A549 (cell line): ENCODE measurements at regions not wholly inside any gene's neighbourhood (a gene's known extent, or its start where the extent isn't known, plus 50 kb on each side); places are given as distances from the start of the nearest gene placed in this dataset.

Experiments
- ATAC-seq, 2 experiments: fragments of 200-7000 bp in 1 of 2; fragments of >200 bp in 1 of 2; cut with Nextera tagmentation in 1 of 2; cut with Tn5 transposase in 1 of 2; 3 replicates each; pipeline versions ENCODE4 v1.8.0 to v1.9.1; 2018 to 2020; ENCODE audit warnings: mild to moderate bottlenecking in 1 of 2, moderate library complexity in 1 of 2
- CTCF ChIA-PET: fragments of 300-600 bp; sonication (Branson Sonifier 250); formaldehyde crosslinking; extraction: SDS; loops from one replicate; lab custom pipeline; 2021; ENCODE audit warnings: antibody characterized with exemption, inconsistent platforms; lab: Yijun Ruan, JAX
- POLR2A ChIA-PET: fragments of 350-600 bp; formaldehyde crosslinking; extraction: SDS; loops from one replicate; lab custom pipeline; 2021; ENCODE audit warnings: antibody characterized with exemption, inconsistent platforms; lab: Yijun Ruan, JAX
- DNase-seq, 2 experiments: peaks; one replicate each; pipeline versions ENCODE4 v3.0.0 to v3.0.0-alpha.2; 2011 to 2016; ENCODE audit warnings: low read depth in 1 of 2, low spot score in 1 of 2
- FAIRE-seq: peaks from 2 replicates; lab custom pipeline; 2011; peaks lifted over from hg19 to GRCh38; lab: Jason Lieb, UNC
- H3K27ac ChIP-seq, 2 experiments: fragments of >200 bp; sonication (Bioruptor Twin); formaldehyde crosslinking; 3 replicates each; pipeline ENCODE4 v1.5.1; 2016 to 2017
- H3K4me1 ChIP-seq: fragments of >200 bp; sonication (Bioruptor Twin); formaldehyde crosslinking; 3 replicates; pipeline ENCODE4 v1.6.1; 2016
- H3K4me2 ChIP-seq: fragments of >200 bp; sonication (Bioruptor Twin); formaldehyde crosslinking; 3 replicates; pipeline ENCODE4 v1.6.1; 2016
- H3K4me3 ChIP-seq: fragments of >200 bp; sonication (Bioruptor Twin); formaldehyde crosslinking; 3 replicates; pipeline ENCODE4 v1.5.1; 2016
- H3K9me3 ChIP-seq: fragments of >200 bp; sonication (Bioruptor Twin); formaldehyde crosslinking; 3 replicates; pipeline ENCODE4 v1.6.1; 2016
- BHLHE40 ChIP-seq: IDR thresholded peaks from 2 replicates; pipeline ENCODE4 v1.6.1; 2012; ENCODE audit warnings: low read depth, low read length, inconsistent platforms
- CEBPB ChIP-seq, 2 experiments: fragments of >200 bp in 1 of 2; sonication (Bioruptor Twin) in 1 of 2; formaldehyde crosslinking in 1 of 2; IDR thresholded peaks; 2 replicates each; pipeline ENCODE4 v1.6.1; 2012 to 2016
- EHF ChIP-seq: fragments of 250-450 bp; sonication (Bioruptor Pico); IDR thresholded peaks from 2 replicates; pipeline ENCODE4 v1.5.0; 2020; ENCODE audit warnings: mild to moderate bottlenecking
- ELK1 ChIP-seq: fragments of 150-350 bp; IDR thresholded peaks from 2 replicates; pipeline ENCODE4 v1.6.1; 2014; ENCODE audit warnings: low read depth, mild to moderate bottlenecking, low read length
- EP300 ChIP-seq, 2 experiments: fragments of >200 bp; sonication (Bioruptor Twin); formaldehyde crosslinking; IDR thresholded peaks; 2 replicates in 1 of 2; 3 replicates in 1 of 2; pipeline ENCODE4 v1.6.1; 2016 to 2017
- FOSB ChIP-seq: fragments of 250-450 bp; sonication (Bioruptor Pico); IDR thresholded peaks from 2 replicates; pipeline ENCODE4 v1.5.0; 2020; ENCODE audit warnings: mild to moderate bottlenecking, moderate library complexity
- FOSL2 ChIP-seq, 2 experiments: fragments of 450-650 bp in 1 of 2; fragments of >200 bp in 1 of 2; sonication (Bioruptor Twin) in 1 of 2; formaldehyde crosslinking; IDR thresholded peaks; 2 replicates each; pipeline versions ENCODE4 v1.5.0 to v1.6.1; 2016 to 2020; ENCODE audit warnings: mild to moderate bottlenecking in 1 of 2, moderate library complexity in 1 of 2
- FOXS1 ChIP-seq: fragments of 250-450 bp; sonication (Bioruptor Pico); IDR thresholded peaks from 2 replicates; pipeline ENCODE4 v1.5.0; 2020; ENCODE audit warnings: mild to moderate bottlenecking, moderate library complexity
- HEYL ChIP-seq: fragments of 250-450 bp; sonication (Bioruptor Pico); IDR thresholded peaks from 2 replicates; pipeline ENCODE4 v1.8.0; 2021; ENCODE audit warnings: mild to moderate bottlenecking, moderate library complexity
- HOXA7 ChIP-seq: fragments of 250-450 bp; sonication (Bioruptor Pico); IDR thresholded peaks from 2 replicates; pipeline ENCODE4 v1.5.0; 2020; ENCODE audit warnings: mild to moderate bottlenecking, moderate library complexity
- HOXB5 ChIP-seq: fragments of 250-450 bp; sonication (Bioruptor Pico); IDR thresholded peaks from 2 replicates; pipeline ENCODE4 v1.5.0; 2020; ENCODE audit warnings: mild to moderate bottlenecking, moderate library complexity
- JUNB ChIP-seq: fragments of >200 bp; sonication (Bioruptor Twin); formaldehyde crosslinking; IDR thresholded peaks from 2 replicates; pipeline ENCODE4 v1.6.1; 2016
- MYC ChIP-seq: IDR thresholded peaks from 2 replicates; pipeline ENCODE4 v1.6.1; 2012; ENCODE audit warnings: mild to moderate bottlenecking, inconsistent platforms, low read length, improper control_type of control experiment, borderline replicate concordance
- PBX3 ChIP-seq: IDR thresholded peaks from 2 replicates; pipeline ENCODE4 v1.6.1; 2012
- PHF8 ChIP-seq: fragments of 200-600 bp; sonication (generic); IDR thresholded peaks from 2 replicates; pipeline ENCODE4 v1.6.1; 2016; ENCODE audit warnings: low read depth, mild to moderate bottlenecking, antibody characterized with exemption, moderate library complexity, borderline replicate concordance
- POLR2AphosphoS2 ChIP-seq: conservative IDR thresholded peaks from 2 replicates; pipeline ENCODE4 v1.6.1; 2012; ENCODE audit warnings: low read length, improper control_type of control experiment, inconsistent platforms
- RAD21 ChIP-seq, 2 experiments: fragments of >200 bp in 1 of 2; sonication (Bioruptor Twin) in 1 of 2; formaldehyde crosslinking in 1 of 2; IDR thresholded peaks in 1 of 2; conservative IDR thresholded peaks in 1 of 2; 2 replicates in 1 of 2; 3 replicates in 1 of 2; pipeline ENCODE4 v1.6.1; 2012 to 2018; ENCODE audit warnings: inconsistent platforms in 1 of 2
- RNF2 ChIP-seq: fragments of 200-600 bp; sonication (generic); IDR thresholded peaks from 2 replicates; pipeline ENCODE4 v1.6.1; 2016; ENCODE audit warnings: low read depth, mild to moderate bottlenecking, antibody characterized with exemption, moderate library complexity, borderline replicate concordance
- TFCP2L1 ChIP-seq: fragments of 250-450 bp; sonication (Bioruptor Pico); IDR thresholded peaks from 2 replicates; pipeline ENCODE4 v1.5.0; 2021; ENCODE audit warnings: mild to moderate bottlenecking
- ZC3H11A ChIP-seq: fragments of 450-650 bp; IDR thresholded peaks from 2 replicates; pipeline ENCODE4 v1.6.1; 2014; ENCODE audit warnings: antibody characterized with exemption, mild to moderate bottlenecking
- ZFP36 ChIP-seq: fragments of 450-650 bp; IDR thresholded peaks from 2 replicates; pipeline ENCODE4 v1.6.1; 2014; ENCODE audit warnings: borderline replicate concordance; ENCODE audit not compliant: partially characterized antibody
- ZNF302 ChIP-seq: fragments of 250-450 bp; sonication (Bioruptor Pico); IDR thresholded peaks from 2 replicates; pipeline ENCODE4 v1.9.0; 2021; ENCODE audit warnings: inconsistent platforms, mild to moderate bottlenecking, moderate library complexity
- WGBS: methylation state at CpG from one replicate; pipeline ENCODE4 v1.1.6; 2017; ENCODE audit errors: missing lambda C conversion rate; 5-methylcytosine and 5-hydroxymethylcytosine counted together
- TF ChIP-seq, protein P1 (sequence below): fragments of 250-450 bp; sonication (Bioruptor Pico); IDR thresholded peaks from 2 replicates; pipeline ENCODE4 v1.5.0; 2020; ENCODE audit warnings: low read depth, mild to moderate bottlenecking, moderate library complexity
- TF ChIP-seq, protein P2 (sequence below): fragments of 250-450 bp; sonication (Bioruptor Pico); IDR thresholded peaks from 2 replicates; pipeline ENCODE4 v1.5.0; 2021; ENCODE audit warnings: mild to moderate bottlenecking, moderate library complexity, borderline replicate concordance
- TF ChIP-seq, protein P3 (sequence below): fragments of 450-650 bp; IDR thresholded peaks from 2 replicates; pipeline ENCODE4 v1.6.1; 2014; ENCODE audit warnings: antibody characterized with exemption

DNA sequence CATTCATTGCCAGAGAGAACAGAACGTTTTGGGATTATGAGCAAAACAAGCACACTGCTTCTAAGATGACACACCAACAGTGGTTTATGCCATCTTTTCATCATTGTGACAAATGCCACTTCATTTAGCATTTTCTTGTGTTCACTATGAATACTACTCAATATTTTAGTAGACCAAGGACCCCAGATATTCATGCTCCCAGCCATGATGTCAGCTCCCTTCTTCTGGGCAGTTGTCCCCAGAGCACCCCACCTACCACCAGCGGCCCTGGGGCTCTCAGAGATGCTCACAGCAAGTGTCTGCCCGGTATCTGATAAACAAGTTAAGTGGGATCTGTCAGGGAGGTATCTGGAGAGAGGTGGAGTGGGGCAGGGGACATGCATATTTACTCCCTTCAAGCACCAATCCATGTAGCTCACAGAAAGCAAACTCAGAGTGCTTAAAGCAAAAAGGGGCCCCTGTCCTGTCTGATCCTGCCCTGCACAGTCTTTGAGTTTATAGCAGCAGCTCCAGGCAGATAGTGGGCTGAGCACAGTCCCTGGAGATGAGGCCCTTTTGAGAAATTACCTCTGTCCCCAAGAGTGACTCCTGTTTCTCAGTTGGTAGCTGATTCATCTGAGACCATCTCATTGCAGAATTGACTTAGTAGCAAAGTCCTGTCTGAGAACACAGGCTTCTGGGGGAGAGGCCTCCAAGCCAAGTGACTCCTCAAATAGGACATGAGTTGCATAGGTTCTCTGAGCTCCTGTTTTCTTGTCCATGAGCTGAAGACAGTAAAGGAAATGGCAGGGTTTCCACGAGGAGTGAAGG, 281.8 kb upstream of the KLF6 start:
- no peak for DNase-seq
- CTCF ChIA-PET = interaction anchor here (0.7 to 1.2 kb wide), 2 partner anchors 8 to 16 kb away, joined by 3 to 4 read pairs; no protein-coding TSS in a partner anchor

GRCh38 chr10:4064489-4064888, 279.5 kb upstream of the KLF6 start:
- POLR2A ChIA-PET = no interaction called here
- H3K27ac ChIP-seq = no peak overlapping the region; a peak in 1 of 6 replicates
- CTCF ChIA-PET = no interaction called here
- H3K4me1 ChIP-seq = peaks cover 19% of the 10 kb centered on the region; the same call in 2 of the 3 replicates
- no peak for FAIRE-seq
- TF ChIP-seq BHLHE40 = no peak
- TF ChIP-seq ZC3H11A = no peak
- TF ChIP-seq HOXA7 (CRISPR knock-in tag) = no peak
- no peak for TF ChIP-seq RNF2
- TF ChIP-seq ELK1 = no peak
- TF ChIP-seq HOXB5 = no peak
- TF ChIP-seq MYC = no peak
- no peak for TF ChIP-seq POLR2AphosphoS2
- TF ChIP-seq HEYL = no peak
- TF ChIP-seq CEBPB (IDR thresholded peaks at IDR 0.05) = no peak
- no peak for TF ChIP-seq EP300 (IDR thresholded peaks at IDR 0.05)
- no peak for TF ChIP-seq FOSB (CRISPR knock-in tag)
- TF ChIP-seq ZNF302 = no peak
- no peak for TF ChIP-seq ZFP36
- TF ChIP-seq JUNB = no peak
- TF ChIP-seq, protein P1, sequence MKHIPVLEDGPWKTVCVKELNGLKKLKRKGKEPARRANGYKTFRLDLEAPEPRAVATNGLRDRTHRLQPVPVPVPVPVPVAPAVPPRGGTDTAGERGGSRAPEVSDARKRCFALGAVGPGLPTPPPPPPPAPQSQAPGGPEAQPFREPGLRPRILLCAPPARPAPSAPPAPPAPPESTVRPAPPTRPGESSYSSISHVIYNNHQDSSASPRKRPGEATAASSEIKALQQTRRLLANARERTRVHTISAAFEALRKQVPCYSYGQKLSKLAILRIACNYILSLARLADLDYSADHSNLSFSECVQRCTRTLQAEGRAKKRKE (CRISPR knock-in tag) = no peak
- no peak for TF ChIP-seq RAD21 (conservative IDR thresholded peaks at IDR 0.05 in 1 of 2, IDR thresholded peaks at IDR 0.05 in 1 of 2)
- no peak for TF ChIP-seq TFCP2L1 (CRISPR knock-in tag)
- TF ChIP-seq FOSL2 (IDR thresholded peaks at IDR 0.05) = no peak
- TF ChIP-seq FOSL2 (CRISPR knock-in tag; IDR thresholded peaks at IDR 0.05) = no peak
- TF ChIP-seq, all 56 proteins: peak for 0
- DNase-seq (no peak), ATAC-seq (no peak)
- Histone ChIP-seq H3K4me3 (no peak overlapping the region), H3K4me2 (no peak overlapping the region), H3K9me3 (no peaks in the 10 kb centered on the region)
- 74% methylated on average over 6 of the region's 6 CpGs for WGBS

More for the DNA sequence above, 281.8 kb upstream of the KLF6 start:
- Histone ChIP-seq H3K4me3 (no peak overlapping the region), H3K4me2 (no peak overlapping the region), H3K9me3 (no peaks in the 10 kb centered on the region), H3K27ac (no peak overlapping the region; a peak in 1 of 6 replicates), H3K4me1 (peaks cover 11% of the 10 kb centered on the region; the same call in 2 of the 3 replicates)
- ATAC-seq (no peak), FAIRE-seq (no peak)
- 51% methylated on average over 4 of the region's 4 CpGs for WGBS
- POLR2A ChIA-PET = no interaction called here
- TF ChIP-seq POLR2AphosphoS2 (no peak), EHF (CRISPR knock-in tag) (no peak), MYC (no peak), FOXS1 (CRISPR knock-in tag) (no peak), EP300 (IDR thresholded peaks at IDR 0.05) (no peak), PBX3 (no peak), FOSB (CRISPR knock-in tag) (no peak), PHF8 (no peak), FOSL2 (IDR thresholded peaks at IDR 0.05) (no peak), FOSL2 (CRISPR knock-in tag; IDR thresholded peaks at IDR 0.05) (no peak)
- TF ChIP-seq, protein P2, sequence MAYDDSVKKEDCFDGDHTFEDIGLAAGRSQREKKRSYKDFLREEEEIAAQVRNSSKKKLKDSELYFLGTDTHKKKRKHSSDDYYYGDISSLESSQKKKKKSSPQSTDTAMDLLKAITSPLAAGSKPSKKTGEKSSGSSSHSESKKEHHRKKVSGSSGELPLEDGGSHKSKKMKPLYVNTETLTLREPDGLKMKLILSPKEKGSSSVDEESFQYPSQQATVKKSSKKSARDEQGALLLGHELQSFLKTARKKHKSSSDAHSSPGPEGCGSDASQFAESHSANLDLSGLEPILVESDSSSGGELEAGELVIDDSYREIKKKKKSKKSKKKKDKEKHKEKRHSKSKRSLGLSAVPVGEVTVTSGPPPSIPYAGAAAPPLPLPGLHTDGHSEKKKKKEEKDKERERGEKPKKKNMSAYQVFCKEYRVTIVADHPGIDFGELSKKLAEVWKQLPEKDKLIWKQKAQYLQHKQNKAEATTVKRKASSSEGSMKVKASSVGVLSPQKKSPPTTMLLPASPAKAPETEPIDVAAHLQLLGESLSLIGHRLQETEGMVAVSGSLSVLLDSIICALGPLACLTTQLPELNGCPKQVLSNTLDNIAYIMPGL (CRISPR knock-in tag) = no peak
- TF ChIP-seq, protein P1 (CRISPR knock-in tag) = no peak
- TF ChIP-seq, protein P3, sequence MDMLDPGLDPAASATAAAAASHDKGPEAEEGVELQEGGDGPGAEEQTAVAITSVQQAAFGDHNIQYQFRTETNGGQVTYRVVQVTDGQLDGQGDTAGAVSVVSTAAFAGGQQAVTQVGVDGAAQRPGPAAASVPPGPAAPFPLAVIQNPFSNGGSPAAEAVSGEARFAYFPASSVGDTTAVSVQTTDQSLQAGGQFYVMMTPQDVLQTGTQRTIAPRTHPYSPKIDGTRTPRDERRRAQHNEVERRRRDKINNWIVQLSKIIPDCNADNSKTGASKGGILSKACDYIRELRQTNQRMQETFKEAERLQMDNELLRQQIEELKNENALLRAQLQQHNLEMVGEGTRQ = no peak
